ENCODE measurements at regions not wholly inside any gene's neighbourhood (a gene's known extent, or its start where the extent isn't known, plus 50 kb on each side); places are given as distances from the start of the nearest gene placed in this dataset.

DNA sequence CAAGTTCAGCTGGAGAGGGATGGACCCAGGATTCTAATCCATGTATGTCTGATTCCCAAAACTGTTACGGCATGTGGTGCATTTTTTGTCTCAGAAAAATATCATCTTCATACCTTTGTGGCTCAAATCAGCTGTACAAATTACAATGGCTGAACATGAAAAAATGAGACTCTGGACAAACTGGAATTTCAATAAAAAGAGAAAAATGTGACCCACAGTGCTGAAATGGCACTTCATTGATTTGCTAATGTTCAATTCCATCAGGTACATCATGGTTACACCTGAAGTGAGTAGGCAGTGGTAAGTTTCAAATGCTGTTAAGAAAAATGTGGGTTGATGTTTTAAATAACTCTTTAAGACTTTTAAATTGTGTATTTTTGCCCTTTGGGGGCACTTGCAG is 165.6 kb upstream of the CAND1 start:
- Histone ChIP-seq H3F3A (ENCODE audit: insufficient read depth, low read length, poor library complexity, severe bottlenecking) (no peaks in the 10 kb centered on the region), H3K27ac (ENCODE audit: low read length) (no peak overlapping the region), H3K4me3 (ENCODE audit: low read length) (no peak overlapping the region), H3K9me3 (ENCODE audit: low read length) (peaks cover 4% of the 10 kb centered on the region), H3K27me3 (ENCODE audit: insufficient read depth, low read depth, low read length) (no peaks in the 10 kb centered on the region), H4K20me1 (ENCODE audit: insufficient read depth) (no peaks in the 10 kb centered on the region), H3K36me3 (ENCODE audit: insufficient read depth, low read length) (no peaks in the 10 kb centered on the region), H3K79me2 (replicated peaks; ENCODE audit: insufficient read depth, low read length) (no peaks in the 10 kb centered on the region), H3K4me2 (ENCODE audit: low read length) (no peak overlapping the region), H2AFZ (ENCODE audit: low read depth, low read length) (no peak overlapping the region), H3K9ac (ENCODE audit: low read length) (no peak overlapping the region), H3K9me2 (ENCODE audit: insufficient read depth, low read length) (no peaks in the 10 kb centered on the region)
- TF ChIP-seq EP300 (conservative IDR thresholded peaks at IDR 0.05; ENCODE audit: poor library complexity, severe bottlenecking), result no peak
- no peak for TF ChIP-seq MXI1 (conservative IDR thresholded peaks at IDR 0.05; ENCODE audit: poor library complexity, severe bottlenecking)
- TF ChIP-seq, protein P1, sequence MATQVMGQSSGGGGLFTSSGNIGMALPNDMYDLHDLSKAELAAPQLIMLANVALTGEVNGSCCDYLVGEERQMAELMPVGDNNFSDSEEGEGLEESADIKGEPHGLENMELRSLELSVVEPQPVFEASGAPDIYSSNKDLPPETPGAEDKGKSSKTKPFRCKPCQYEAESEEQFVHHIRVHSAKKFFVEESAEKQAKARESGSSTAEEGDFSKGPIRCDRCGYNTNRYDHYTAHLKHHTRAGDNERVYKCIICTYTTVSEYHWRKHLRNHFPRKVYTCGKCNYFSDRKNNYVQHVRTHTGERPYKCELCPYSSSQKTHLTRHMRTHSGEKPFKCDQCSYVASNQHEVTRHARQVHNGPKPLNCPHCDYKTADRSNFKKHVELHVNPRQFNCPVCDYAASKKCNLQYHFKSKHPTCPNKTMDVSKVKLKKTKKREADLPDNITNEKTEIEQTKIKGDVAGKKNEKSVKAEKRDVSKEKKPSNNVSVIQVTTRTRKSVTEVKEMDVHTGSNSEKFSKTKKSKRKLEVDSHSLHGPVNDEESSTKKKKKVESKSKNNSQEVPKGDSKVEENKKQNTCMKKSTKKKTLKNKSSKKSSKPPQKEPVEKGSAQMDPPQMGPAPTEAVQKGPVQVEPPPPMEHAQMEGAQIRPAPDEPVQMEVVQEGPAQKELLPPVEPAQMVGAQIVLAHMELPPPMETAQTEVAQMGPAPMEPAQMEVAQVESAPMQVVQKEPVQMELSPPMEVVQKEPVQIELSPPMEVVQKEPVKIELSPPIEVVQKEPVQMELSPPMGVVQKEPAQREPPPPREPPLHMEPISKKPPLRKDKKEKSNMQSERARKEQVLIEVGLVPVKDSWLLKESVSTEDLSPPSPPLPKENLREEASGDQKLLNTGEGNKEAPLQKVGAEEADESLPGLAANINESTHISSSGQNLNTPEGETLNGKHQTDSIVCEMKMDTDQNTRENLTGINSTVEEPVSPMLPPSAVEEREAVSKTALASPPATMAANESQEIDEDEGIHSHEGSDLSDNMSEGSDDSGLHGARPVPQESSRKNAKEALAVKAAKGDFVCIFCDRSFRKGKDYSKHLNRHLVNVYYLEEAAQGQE (IDR thresholded peaks at IDR 0.05; ENCODE audit: borderline replicate concordance), result no peak
- TF ChIP-seq SMC3 (conservative IDR thresholded peaks at IDR 0.05; ENCODE audit: poor library complexity), result no peak
- TF ChIP-seq RAD21 (conservative IDR thresholded peaks at IDR 0.05), result no peak
- TF ChIP-seq, protein P2, sequence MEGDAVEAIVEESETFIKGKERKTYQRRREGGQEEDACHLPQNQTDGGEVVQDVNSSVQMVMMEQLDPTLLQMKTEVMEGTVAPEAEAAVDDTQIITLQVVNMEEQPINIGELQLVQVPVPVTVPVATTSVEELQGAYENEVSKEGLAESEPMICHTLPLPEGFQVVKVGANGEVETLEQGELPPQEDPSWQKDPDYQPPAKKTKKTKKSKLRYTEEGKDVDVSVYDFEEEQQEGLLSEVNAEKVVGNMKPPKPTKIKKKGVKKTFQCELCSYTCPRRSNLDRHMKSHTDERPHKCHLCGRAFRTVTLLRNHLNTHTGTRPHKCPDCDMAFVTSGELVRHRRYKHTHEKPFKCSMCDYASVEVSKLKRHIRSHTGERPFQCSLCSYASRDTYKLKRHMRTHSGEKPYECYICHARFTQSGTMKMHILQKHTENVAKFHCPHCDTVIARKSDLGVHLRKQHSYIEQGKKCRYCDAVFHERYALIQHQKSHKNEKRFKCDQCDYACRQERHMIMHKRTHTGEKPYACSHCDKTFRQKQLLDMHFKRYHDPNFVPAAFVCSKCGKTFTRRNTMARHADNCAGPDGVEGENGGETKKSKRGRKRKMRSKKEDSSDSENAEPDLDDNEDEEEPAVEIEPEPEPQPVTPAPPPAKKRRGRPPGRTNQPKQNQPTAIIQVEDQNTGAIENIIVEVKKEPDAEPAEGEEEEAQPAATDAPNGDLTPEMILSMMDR (IDR thresholded peaks at IDR 0.05; ENCODE audit: poor library complexity, severe bottlenecking), result no peak
- no peak for TF ChIP-seq EZH2 (IDR thresholded peaks at IDR 0.05; ENCODE audit: borderline replicate concordance, insufficient read depth, low read length, poor library complexity, severe bottlenecking)
- TF ChIP-seq TAF1 (IDR thresholded peaks at IDR 0.05; ENCODE audit: low read depth), result no peak
- no peak for TF ChIP-seq POLR2AphosphoS5 (IDR thresholded peaks at IDR 0.05)

DNA sequence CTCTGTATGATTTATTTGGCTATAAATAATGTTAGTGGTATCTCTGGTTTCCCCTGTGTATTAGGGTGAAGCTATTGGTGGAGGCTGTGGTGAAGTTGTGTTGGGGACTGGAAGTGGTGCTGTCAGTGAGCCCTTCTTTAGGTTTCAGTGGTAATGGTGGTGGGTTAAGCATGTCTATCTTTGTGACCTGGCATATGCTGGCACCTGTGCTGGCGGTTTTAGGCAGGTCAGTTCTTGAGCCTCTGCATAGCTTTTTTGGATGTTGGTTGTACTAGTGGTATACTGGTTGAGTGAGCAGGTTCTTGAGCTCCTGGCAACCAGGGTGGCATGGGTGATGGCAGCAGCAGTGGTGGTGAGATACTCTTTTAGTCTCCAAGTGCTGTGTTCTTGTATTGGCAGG is 161.9 kb upstream of the CAND1 start:
- Histone ChIP-seq H3K79me2 (replicated peaks; ENCODE audit: insufficient read depth, low read length) (no peaks in the 10 kb centered on the region), H3F3A (ENCODE audit: insufficient read depth, low read length, poor library complexity, severe bottlenecking) (no peaks in the 10 kb centered on the region), H3K27ac (ENCODE audit: low read length) (no peak overlapping the region), H3K9me2 (ENCODE audit: insufficient read depth, low read length) (no peaks in the 10 kb centered on the region), H3K36me3 (ENCODE audit: insufficient read depth, low read length) (no peaks in the 10 kb centered on the region), H3K9me3 (ENCODE audit: low read length) (peaks cover 4% of the 10 kb centered on the region), H3K4me2 (ENCODE audit: low read length) (no peak overlapping the region), H3K27me3 (ENCODE audit: insufficient read depth, low read depth, low read length) (no peaks in the 10 kb centered on the region), H3K9ac (ENCODE audit: low read length) (no peak overlapping the region), H3K4me3 (ENCODE audit: low read length) (no peak overlapping the region), H2AFZ (ENCODE audit: low read depth, low read length) (no peak overlapping the region), H4K20me1 (ENCODE audit: insufficient read depth) (no peaks in the 10 kb centered on the region)
- TF ChIP-seq POLR2AphosphoS5 (IDR thresholded peaks at IDR 0.05) (no peak), EP300 (conservative IDR thresholded peaks at IDR 0.05; ENCODE audit: poor library complexity, severe bottlenecking) (no peak), SMC3 (conservative IDR thresholded peaks at IDR 0.05; ENCODE audit: poor library complexity) (no peak), MXI1 (conservative IDR thresholded peaks at IDR 0.05; ENCODE audit: poor library complexity, severe bottlenecking) (no peak), TAF1 (IDR thresholded peaks at IDR 0.05; ENCODE audit: low read depth) (no peak), EZH2 (IDR thresholded peaks at IDR 0.05; ENCODE audit: borderline replicate concordance, insufficient read depth, low read length, poor library complexity, severe bottlenecking) (no peak), RAD21 (conservative IDR thresholded peaks at IDR 0.05) (no peak)
- TF ChIP-seq, protein P2 (IDR thresholded peaks at IDR 0.05; ENCODE audit: poor library complexity, severe bottlenecking), result no peak
- TF ChIP-seq, protein P1 (IDR thresholded peaks at IDR 0.05; ENCODE audit: borderline replicate concordance), result no peak
